MM.1S (cell line): ENCODE measurements at regions not wholly inside any gene's neighbourhood (a gene's known extent, or its start where the extent isn't known, plus 50 kb on each side); places are given as distances from the start of the nearest gene placed in this dataset.

Experiments used
- EZH2phosphoT487 ChIP-seq: fragments of 300-600 bp; sonication (generic); IDR thresholded peaks from 2 replicates; pipeline ENCODE4 v1.6.1; 2018; ENCODE audit warnings: antibody characterized with exemption, low read length
- TF ChIP-seq, protein P1 (sequence below): fragments of 300-600 bp; sonication (generic); IDR thresholded peaks from 2 replicates; pipeline ENCODE4 v1.5.1; 2016; ENCODE audit warnings: antibody characterized with exemption, low read length, mixed read lengths

DNA sequence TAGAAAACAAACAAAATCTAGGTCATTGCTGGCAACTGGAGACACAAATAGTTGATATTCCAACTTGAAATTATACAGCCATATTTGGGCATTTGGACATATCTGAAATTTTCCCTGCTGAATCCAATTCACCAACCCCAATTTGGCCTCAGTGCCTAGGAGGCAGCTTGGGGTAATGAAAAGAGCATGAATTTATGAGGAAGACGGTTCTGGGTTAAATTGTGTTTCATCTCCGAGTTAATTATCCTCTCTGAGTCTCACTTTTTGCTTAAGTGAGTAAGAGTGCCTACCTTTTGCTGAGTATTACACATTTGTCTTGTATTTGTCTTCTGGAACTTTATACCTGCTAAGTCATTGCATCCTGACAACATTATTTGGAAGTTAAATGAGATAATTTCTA, 1906.8 kb upstream of the PIK3C3 start:
- TF ChIP-seq, protein P1, sequence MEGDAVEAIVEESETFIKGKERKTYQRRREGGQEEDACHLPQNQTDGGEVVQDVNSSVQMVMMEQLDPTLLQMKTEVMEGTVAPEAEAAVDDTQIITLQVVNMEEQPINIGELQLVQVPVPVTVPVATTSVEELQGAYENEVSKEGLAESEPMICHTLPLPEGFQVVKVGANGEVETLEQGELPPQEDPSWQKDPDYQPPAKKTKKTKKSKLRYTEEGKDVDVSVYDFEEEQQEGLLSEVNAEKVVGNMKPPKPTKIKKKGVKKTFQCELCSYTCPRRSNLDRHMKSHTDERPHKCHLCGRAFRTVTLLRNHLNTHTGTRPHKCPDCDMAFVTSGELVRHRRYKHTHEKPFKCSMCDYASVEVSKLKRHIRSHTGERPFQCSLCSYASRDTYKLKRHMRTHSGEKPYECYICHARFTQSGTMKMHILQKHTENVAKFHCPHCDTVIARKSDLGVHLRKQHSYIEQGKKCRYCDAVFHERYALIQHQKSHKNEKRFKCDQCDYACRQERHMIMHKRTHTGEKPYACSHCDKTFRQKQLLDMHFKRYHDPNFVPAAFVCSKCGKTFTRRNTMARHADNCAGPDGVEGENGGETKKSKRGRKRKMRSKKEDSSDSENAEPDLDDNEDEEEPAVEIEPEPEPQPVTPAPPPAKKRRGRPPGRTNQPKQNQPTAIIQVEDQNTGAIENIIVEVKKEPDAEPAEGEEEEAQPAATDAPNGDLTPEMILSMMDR = no peak
- TF ChIP-seq EZH2phosphoT487 = no peak
